Middle frontal gyrus (tissue), 1 donor: ENCODE measurements at regions not wholly inside any gene's neighbourhood (a gene's known extent, or its start where the extent isn't known, plus 50 kb on each side); places are given as distances from the start of the nearest gene placed in this dataset.
A peak's percentile ranks its signal among the peaks of the same experiment; 100 is the strongest.
"Not testable (repeated sequence)": the region's sequence is repeated elsewhere in the genome, so short reads cannot be mapped to it uniquely, and the experiment has no call there.

Experiments used
- DNase-seq: peaks from one replicate; pipeline ENCODE4 v3.0.0-alpha.2; 2015; ENCODE audit warnings: low spot score; ENCODE audit errors: extremely low spot score

DNA sequence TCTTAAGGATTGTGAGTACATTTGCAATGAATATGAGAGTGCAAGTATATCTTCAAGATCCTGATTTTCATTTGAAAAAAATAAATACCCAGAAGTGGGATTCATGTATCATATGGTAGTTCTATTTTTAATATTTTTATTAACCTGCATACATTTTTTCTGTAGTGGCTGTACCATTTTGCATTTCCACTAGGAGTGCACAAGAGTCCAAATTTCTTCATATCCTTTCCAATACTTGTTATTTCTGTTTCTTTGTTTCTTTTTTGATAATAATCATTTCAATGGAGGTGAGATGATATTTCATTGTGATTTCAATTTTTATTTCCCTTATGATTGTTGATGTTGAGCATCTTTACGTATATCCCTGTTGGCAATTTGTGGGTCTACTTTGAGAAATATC, 759.8 kb upstream of the CNTN5 start:
- DNase-seq = no peak

GRCh38 chr11:98277251-98277912, 743.4 kb upstream of the CNTN5 start:
- no peak for DNase-seq

- DNase-seq = no peak
Observed at GRCh38 chr11:98289617-98290263, 731.0 kb upstream of the CNTN5 start.

GRCh38 chr11:98296091-98296880, 724.5 kb upstream of the CNTN5 start:
- DNase-seq = no peak

DNA sequence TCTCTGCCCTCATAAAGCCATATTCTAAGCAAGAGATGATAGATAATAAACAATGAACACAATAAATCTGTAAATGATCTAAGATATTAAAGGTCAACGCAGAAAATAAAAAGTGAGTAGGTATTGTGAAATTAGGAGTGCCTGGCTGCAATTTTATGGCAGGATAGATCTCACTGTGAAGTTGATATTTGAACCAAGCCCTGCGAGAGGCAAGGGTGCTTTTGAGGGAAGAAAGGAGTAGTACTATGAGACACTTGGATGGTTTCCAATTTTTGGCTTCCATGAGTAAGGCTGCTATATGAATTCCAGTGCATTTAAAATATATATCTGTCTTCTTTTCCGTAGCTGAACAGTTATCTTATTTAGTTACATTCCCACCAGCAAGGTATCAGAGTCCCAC, 720.0 kb upstream of the CNTN5 start:
- DNase-seq = no peak

DNA sequence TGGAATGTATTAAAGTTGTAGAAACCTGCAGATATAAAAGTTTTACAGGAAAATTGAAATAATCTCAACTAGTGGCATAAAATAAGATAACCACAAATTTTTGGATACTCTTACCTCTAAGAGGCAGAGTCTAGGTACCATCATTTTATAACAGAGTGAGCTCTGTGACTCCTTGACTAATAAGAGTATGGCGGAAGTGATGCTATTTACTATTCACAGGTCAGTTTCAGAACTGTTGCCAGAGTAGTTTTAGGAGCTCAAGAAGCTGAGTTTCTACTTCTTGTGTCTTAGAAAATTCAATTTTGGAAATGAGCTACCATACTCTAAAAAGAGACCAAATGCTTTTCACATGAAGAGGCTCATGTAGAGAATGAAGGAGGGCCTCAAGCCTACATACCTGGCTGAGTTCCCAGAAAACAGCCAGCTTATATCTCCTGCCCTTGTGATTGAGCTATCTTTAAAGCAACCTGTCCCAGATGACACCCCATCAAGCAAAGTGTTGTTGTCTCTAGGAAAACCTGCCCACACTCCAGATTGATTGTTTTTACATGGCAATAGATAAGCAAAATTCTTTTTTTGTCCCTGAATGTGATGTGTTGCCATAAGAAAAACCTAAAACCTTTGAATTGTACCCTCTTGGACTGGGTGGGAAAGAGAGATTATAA, 712.8 kb upstream of the CNTN5 start:
- DNase-seq = no peak

GRCh38 chr11:98330306-98330705, 690.4 kb upstream of the CNTN5 start:
- DNase-seq = not testable (repeated sequence)

GRCh38 chr11:98358551-98358950, 662.2 kb upstream of the CNTN5 start:
- no peak for DNase-seq

GRCh38 chr11:98365190-98365589, 655.6 kb upstream of the CNTN5 start:
- DNase-seq = no peak

DNA sequence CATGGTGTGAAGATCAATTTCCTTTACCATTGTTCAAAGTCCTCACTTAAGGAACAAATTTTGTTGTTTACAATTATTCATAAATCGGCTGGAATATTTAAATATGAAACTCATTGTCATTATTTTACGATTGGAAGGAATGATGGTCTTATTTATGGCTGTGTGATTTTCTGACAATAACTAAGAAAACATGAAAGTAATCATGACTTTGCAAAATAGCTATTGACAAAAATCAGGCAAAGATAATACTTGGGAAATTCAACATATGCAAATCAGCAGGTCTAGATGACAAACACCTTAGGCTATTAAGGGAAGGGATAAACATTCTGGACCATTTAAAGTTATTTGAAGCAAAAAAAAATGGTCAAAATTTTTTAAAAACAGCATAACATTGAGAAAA, 654.8 kb upstream of the CNTN5 start:
- DNase-seq = no peak

- DNase-seq = peak; percentile 7
Observed at GRCh38 chr11:98390391-98390790, 630.4 kb upstream of the CNTN5 start.

DNA sequence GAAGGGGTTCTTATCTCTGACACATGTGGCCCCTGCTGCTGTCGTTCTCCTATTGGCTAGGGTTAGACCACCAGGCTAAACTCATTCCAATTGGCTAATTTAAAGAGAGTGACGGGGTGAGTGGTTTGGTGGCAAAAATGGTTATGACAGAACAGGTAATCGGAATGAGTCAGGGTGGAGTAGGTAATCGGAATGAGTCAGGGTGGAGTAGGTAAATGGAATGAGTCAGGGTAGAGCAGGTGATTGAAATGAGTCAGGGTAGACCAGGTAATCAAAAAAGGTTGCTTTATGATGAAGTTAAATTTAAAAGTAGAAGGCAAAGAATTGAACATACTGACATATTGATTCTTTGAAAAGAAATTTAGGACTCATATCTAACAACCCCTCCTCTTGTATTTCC, 626.2 kb upstream of the CNTN5 start:
- DNase-seq = not testable (repeated sequence)

GRCh38 chr11:98398508-98398907, 622.2 kb upstream of the CNTN5 start:
- no peak for DNase-seq

DNA sequence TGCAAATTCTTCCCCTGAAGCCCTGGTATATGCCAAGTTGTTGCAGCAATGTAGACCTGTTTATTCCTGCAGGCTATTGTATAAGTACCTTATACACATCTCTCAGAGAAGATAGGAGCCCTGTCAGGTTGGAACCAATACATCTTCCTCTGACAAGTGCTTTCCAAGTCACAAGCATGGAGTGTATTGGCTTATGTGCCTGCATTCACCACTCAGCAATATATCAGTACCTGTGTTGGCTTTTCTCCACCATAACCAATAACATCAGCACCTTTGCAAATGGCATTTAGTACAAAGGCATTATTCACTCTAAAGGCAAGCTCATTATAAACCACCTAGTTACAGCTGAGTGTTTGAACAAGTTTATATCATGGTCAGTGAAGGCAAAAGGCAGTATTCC, 611.7 kb upstream of the CNTN5 start:
- DNase-seq = no peak

GRCh38 chr11:98411777-98412176, 609.0 kb upstream of the CNTN5 start:
- DNase-seq = no peak

DNA sequence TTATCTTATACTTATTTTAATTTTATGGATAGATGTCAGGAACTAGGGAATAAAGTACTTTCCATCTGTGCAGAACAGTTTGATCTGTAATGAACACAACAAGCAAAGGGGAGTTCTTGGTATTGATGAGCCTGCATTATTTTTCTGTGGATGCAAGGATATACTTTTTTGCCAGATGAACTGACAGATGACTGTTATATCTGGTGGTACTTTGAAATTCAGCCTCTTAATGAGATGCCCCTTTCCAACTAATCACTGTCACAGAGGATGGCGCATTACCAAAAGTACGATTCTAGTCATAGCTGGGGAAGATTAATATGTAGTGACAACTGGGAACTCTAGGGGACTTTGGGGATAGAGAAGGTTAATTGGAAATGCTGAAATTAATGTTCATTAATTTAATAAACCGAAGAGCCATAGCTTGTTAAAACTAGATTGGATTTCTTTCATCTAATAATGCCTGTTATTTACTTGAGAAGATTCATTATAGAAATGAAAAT, 603.4 kb upstream of the CNTN5 start:
- DNase-seq = no peak

- DNase-seq = no peak
Observed at GRCh38 chr11:98423933-98424332, 596.8 kb upstream of the CNTN5 start.

GRCh38 chr11:98424773-98425172, 596.0 kb upstream of the CNTN5 start:
- not testable (repeated sequence) for DNase-seq

DNA sequence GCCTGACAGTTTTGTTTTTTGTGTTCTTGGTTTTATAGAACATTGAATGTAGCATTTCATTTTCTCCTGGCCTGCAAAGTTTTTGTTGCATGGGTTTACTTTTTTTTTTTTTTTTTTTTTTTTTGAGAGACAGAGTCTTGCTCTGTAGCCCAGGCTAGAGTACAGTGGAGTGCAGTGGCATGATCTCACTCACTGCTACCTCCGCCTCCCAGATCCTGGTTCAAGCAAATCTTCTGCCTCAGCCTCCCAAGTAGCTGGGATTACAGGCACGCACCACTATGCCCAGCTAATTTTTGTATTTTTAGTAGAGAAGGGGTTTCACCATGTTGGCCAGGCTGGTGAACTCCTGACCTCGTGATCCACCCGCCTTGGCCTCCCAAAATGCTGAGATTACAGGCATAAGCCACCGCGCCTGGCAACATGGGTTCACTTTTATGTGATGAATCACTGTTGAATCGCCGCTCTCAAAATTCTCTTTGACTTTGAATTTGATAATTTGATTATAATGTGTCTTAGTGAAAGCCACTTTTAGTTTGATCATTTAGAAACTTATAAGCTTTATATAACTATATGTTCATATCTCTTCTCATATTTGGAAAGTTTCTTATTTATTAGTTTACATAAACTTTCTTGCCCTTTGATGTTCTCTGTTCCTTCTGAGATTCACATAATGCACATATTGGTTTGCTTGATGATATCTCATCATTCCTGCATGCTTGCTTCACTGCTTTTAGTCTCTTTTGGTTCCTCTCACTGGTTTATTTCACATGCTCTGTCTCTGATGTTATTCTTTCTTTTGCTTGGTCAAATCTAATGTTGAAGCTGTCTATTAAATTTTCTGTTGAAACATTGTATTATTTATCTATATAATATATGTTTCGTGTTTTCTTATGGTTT, 589.0 kb upstream of the CNTN5 start:
- DNase-seq = no peak

GRCh38 chr11:98434296-98434695, 586.5 kb upstream of the CNTN5 start:
- DNase-seq = peak; percentile 31

DNA sequence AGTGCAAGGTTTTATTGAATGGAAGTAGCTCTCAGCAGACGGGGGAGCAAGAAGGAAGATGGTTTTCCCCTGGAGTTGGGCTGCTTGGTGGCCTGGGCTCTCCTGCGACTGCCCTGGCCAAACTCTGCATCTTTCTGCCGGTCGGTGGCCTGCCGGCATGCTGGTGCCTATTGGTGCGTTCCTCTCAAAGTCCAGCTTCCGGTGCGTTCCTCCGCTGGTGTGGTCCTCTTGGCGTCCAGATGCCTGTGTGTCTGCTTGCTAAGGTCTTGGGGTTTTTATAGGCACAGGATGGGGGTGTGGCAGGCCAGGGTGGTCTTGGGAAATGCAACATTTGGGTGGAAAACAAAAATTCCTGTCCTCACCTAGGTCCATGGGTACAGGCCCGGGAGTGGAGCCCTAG, 567.4 kb upstream of the CNTN5 start:
- DNase-seq = no peak
